Osteocyte (in vitro differentiated cells): ENCODE measurements at regions not wholly inside any gene's neighbourhood (a gene's known extent, or its start where the extent isn't known, plus 50 kb on each side); places are given as distances from the start of the nearest gene placed in this dataset.

Source experiments
- DNase-seq: peaks from one replicate; pipeline ENCODE4 v3.0.0; 2021; ENCODE audit warnings: mixed read lengths; ENCODE audit not compliant: unreplicated experiment; ENCODE audit errors: extremely low spot score
- H3K27ac Mint-ChIP-seq: one replicate; pipeline ENCODE4 v1.8.0; 2021; ENCODE audit warnings: mild to moderate bottlenecking, mixed read lengths; ENCODE audit not compliant: unreplicated experiment
- H3K27me3 Mint-ChIP-seq: one replicate; pipeline ENCODE4 v1.8.0; 2021; ENCODE audit warnings: mixed read lengths; ENCODE audit not compliant: unreplicated experiment
- H3K36me3 Mint-ChIP-seq: one replicate; pipeline ENCODE4 v1.8.0; 2021; ENCODE audit warnings: mixed read lengths; ENCODE audit not compliant: unreplicated experiment
- H3K4me1 Mint-ChIP-seq: one replicate; pipeline ENCODE4 v1.8.0; 2021; ENCODE audit warnings: mixed read lengths; ENCODE audit not compliant: unreplicated experiment
- H3K4me3 Mint-ChIP-seq: one replicate; pipeline ENCODE4 v1.8.0; 2021; ENCODE audit warnings: mild to moderate bottlenecking, moderate library complexity, mixed read lengths; ENCODE audit not compliant: unreplicated experiment
- H3K9me3 Mint-ChIP-seq: one replicate; pipeline ENCODE4 v1.8.0; 2021; ENCODE audit warnings: mixed read lengths; ENCODE audit not compliant: unreplicated experiment
- TF ChIP-seq, protein P1 (sequence below): fragments of 200-600 bp; sonication (generic); IDR thresholded peaks from 2 replicates; pipeline ENCODE4 v1.5.0; 2021; ENCODE audit warnings: antibody characterized with exemption, mild to moderate bottlenecking, moderate library complexity

DNA sequence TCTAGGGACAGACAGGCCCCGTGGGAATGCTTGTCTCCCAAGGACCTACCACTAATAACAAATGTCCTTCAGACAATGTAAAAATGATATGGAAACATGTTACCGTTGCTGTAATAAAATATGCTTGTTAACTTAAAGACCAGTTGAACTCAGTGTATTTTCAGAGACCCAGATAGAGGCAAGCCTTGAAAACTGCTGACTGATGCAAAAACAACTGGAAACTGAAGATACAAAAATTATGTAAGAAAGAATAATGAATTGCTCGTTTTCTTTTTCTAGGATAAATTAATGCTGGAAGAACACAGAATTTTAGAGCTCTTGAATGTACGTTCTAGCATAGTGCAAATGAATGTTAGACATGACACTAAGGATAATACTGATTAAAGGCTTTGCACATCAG lies 311.5 kb upstream of the MAN1A1 start:
- H3K4me1 Mint-ChIP-seq: no peaks in the 10 kb centered on the region
- H3K9me3 Mint-ChIP-seq: no peaks in the 10 kb centered on the region
- H3K36me3 Mint-ChIP-seq: no peaks in the 10 kb centered on the region
- no peak overlapping the region for H3K4me3 Mint-ChIP-seq
- no peak overlapping the region for H3K27ac Mint-ChIP-seq
- peaks cover 6% of the 10 kb centered on the region for H3K27me3 Mint-ChIP-seq
- TF ChIP-seq, protein P1, sequence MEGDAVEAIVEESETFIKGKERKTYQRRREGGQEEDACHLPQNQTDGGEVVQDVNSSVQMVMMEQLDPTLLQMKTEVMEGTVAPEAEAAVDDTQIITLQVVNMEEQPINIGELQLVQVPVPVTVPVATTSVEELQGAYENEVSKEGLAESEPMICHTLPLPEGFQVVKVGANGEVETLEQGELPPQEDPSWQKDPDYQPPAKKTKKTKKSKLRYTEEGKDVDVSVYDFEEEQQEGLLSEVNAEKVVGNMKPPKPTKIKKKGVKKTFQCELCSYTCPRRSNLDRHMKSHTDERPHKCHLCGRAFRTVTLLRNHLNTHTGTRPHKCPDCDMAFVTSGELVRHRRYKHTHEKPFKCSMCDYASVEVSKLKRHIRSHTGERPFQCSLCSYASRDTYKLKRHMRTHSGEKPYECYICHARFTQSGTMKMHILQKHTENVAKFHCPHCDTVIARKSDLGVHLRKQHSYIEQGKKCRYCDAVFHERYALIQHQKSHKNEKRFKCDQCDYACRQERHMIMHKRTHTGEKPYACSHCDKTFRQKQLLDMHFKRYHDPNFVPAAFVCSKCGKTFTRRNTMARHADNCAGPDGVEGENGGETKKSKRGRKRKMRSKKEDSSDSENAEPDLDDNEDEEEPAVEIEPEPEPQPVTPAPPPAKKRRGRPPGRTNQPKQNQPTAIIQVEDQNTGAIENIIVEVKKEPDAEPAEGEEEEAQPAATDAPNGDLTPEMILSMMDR: no peak
- no peak for DNase-seq

DNA sequence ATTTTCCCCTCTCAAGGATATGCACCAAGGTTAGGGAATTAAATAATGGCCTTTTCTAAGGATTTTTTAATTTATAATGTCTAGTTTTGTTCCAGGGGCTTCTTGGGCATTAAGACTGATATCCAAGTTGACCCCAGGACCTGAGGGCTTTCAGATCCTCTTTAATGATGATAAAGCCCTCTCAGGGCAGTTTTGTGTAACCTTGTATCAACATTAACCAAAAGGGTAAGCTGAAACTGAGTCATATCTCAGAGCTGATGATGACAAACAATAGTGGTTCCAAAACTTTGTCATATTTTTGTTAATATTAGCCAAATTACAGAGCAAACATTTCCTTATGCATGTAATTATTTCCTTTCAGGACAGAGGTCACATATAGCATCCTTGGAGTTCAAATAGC lies 309.4 kb upstream of the MAN1A1 start:
- H3K4me3 Mint-ChIP-seq: no peak overlapping the region
- DNase-seq: no peak
- no peak overlapping the region for H3K27ac Mint-ChIP-seq
- no peaks in the 10 kb centered on the region for H3K36me3 Mint-ChIP-seq
- H3K27me3 Mint-ChIP-seq: peaks cover 12% of the 10 kb centered on the region
- TF ChIP-seq, protein P1: no peak
- H3K9me3 Mint-ChIP-seq: no peaks in the 10 kb centered on the region
- no peaks in the 10 kb centered on the region for H3K4me1 Mint-ChIP-seq

DNA sequence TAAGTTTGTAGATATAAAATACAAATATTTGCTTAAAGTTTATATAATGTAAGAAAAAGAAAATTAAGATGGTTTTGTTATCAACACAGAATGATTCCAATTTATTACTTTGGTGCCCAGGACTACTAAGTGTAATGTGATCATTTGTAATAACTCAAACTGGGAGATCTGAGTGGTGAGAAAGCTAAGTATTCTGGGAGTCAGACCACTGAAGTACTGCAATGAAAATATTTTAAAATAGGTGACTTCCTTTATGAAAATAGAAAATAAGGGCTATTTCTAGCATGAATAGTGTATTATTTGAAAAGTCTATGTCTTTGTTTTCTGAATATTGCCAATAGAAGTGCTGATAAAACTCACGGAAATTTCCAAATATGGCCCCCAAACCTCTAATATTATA lies 305.6 kb upstream of the MAN1A1 start:
- H3K27me3 Mint-ChIP-seq: peaks cover 17% of the 10 kb centered on the region

DNA sequence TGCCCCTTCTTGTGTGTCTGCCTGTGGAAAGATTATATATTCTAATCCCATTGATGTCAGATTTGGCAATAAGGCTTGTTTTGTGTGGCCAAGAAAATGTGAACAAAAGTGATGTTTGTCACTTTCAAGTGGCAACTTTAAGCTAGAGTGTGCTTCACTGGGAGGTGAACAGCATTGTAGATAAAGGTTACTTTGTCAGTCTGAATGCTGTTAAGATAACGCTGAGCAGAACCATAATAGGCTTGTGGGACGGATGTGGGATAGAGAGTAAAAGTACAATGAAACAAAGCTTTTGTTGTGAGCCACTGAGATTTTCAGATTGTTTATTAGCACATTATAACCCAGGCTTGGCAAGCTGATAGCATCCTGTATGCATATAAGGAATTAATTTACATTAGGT lies 303.8 kb upstream of the MAN1A1 start:
- TF ChIP-seq, protein P1: no peak
- Mint-ChIP-seq H3K4me1 (no peaks in the 10 kb centered on the region), H3K27ac (no peak overlapping the region), H3K27me3 (peaks cover 20% of the 10 kb centered on the region), H3K9me3 (no peaks in the 10 kb centered on the region), H3K4me3 (no peak overlapping the region), H3K36me3 (no peaks in the 10 kb centered on the region)
- no peak for DNase-seq

More for the DNA sequence above, 305.6 kb upstream of the MAN1A1 start:
- Mint-ChIP-seq H3K36me3 (no peaks in the 10 kb centered on the region), H3K4me1 (no peaks in the 10 kb centered on the region), H3K27ac (no peak overlapping the region), H3K4me3 (no peak overlapping the region), H3K9me3 (no peaks in the 10 kb centered on the region)
- TF ChIP-seq, protein P1: no peak
- DNase-seq: no peak

DNA sequence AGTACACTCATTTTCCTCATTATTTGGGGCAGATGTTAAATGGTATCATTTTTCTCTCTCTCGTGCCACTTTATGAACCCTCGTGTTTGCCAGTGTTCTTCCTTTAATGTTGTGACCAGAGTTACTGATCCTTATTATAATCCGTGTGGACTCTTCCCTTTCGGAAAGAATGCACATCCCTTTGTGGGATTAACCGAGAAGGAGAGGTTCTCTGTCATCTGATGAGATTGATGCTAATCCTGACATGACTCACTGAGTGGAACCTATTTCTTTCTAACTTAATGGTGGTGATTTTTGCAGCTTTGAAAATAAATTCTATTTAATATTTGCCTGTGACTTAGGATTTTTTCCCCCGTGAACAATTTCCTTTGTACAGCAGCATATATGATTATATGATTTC lies 300.0 kb upstream of the MAN1A1 start:
- H3K4me3 Mint-ChIP-seq: no peak overlapping the region
- TF ChIP-seq, protein P1: no peak
- no peak overlapping the region for H3K27ac Mint-ChIP-seq
- peaks cover 29% of the 10 kb centered on the region for H3K27me3 Mint-ChIP-seq
- DNase-seq: no peak
- H3K9me3 Mint-ChIP-seq: no peaks in the 10 kb centered on the region
- no peaks in the 10 kb centered on the region for H3K4me1 Mint-ChIP-seq
- no peaks in the 10 kb centered on the region for H3K36me3 Mint-ChIP-seq
